Fibroblast of skin of abdomen (primary cell): ENCODE measurements at regions not wholly inside any gene's neighbourhood (a gene's known extent, or its start where the extent isn't known, plus 50 kb on each side); places are given as distances from the start of the nearest gene placed in this dataset.

Experiments used
- DNase-seq: peaks from one replicate; pipeline ENCODE4 v3.0.0-alpha.2; 2013

GRCh38 chr5:143691945-143692290 is 120.0 kb upstream of the HMHB1 start:
- no peak for DNase-seq

GRCh38 chr5:143691287-143691944 is 120.5 kb upstream of the HMHB1 start:
- DNase-seq = no peak

GRCh38 chr5:143687604-143688003 is 124.4 kb upstream of the HMHB1 start:
- DNase-seq = no peak

GRCh38 chr5:143685246-143685815 is 126.6 kb upstream of the HMHB1 start:
- peak; percentile 12 for DNase-seq

- DNase-seq = no peak
Measured at GRCh38 chr5:143683459-143683858, 128.5 kb upstream of the HMHB1 start.

- peak; percentile 62 for DNase-seq
Measured at GRCh38 chr5:143682929-143683386, 129.0 kb upstream of the HMHB1 start.

GRCh38 chr5:143682246-143682905 is 129.6 kb upstream of the HMHB1 start:
- DNase-seq = peak; percentile 52

GRCh38 chr5:143680672-143681259 is 131.2 kb upstream of the HMHB1 start:
- no peak for DNase-seq

- DNase-seq = peak; percentile 65
Measured at GRCh38 chr5:143679777-143680176, 132.2 kb upstream of the HMHB1 start.

- no peak for DNase-seq
Measured at GRCh38 chr5:143678148-143678905, 133.6 kb upstream of the HMHB1 start.

- DNase-seq = peak; percentile 29
Measured at GRCh38 chr5:143677403-143677802, 134.6 kb upstream of the HMHB1 start.

GRCh38 chr5:143676802-143677201 is 135.2 kb upstream of the HMHB1 start:
- no peak for DNase-seq

- DNase-seq = no peak
Measured at GRCh38 chr5:143674469-143674786, 137.5 kb upstream of the HMHB1 start.

- no peak for DNase-seq
Measured at GRCh38 chr5:143673676-143674468, 138.1 kb upstream of the HMHB1 start.

GRCh38 chr5:143672806-143673205 is 139.2 kb upstream of the HMHB1 start:
- DNase-seq = no peak

GRCh38 chr5:143671674-143672569 is 140.0 kb upstream of the HMHB1 start:
- no peak for DNase-seq

- no peak for DNase-seq
Measured at GRCh38 chr5:143671021-143671420, 140.9 kb upstream of the HMHB1 start.

- no peak for DNase-seq
Measured at GRCh38 chr5:143665866-143666265, 146.1 kb upstream of the HMHB1 start.

GRCh38 chr5:143664623-143665022 is 147.3 kb upstream of the HMHB1 start:
- peak; percentile 67 for DNase-seq

- no peak for DNase-seq
Measured at GRCh38 chr5:143663872-143664271, 148.1 kb upstream of the HMHB1 start.

GRCh38 chr5:143662020-143662419 is 149.9 kb upstream of the HMHB1 start:
- no peak for DNase-seq
